ENCODE measurements at regions not wholly inside any gene's neighbourhood (a gene's known extent, or its start where the extent isn't known, plus 50 kb on each side); places are given as distances from the start of the nearest gene placed in this dataset.

- no peak overlapping the region for H3K4me3 Mint-ChIP-seq
- no peaks in the 10 kb centered on the region for H3K4me1 Mint-ChIP-seq (ENCODE audit: low read depth)
- no peak for ATAC-seq
- H3K36me3 Mint-ChIP-seq (ENCODE audit: insufficient read depth): no peaks in the 10 kb centered on the region
- H3K27me3 Mint-ChIP-seq (ENCODE audit: low read depth): peaks cover 4% of the 10 kb centered on the region
- peaks cover 5% of the 10 kb centered on the region for H3K9me3 Mint-ChIP-seq
- no peak for DNase-seq
Observed at GRCh38 chr4:148810461-148810860, 368.2 kb upstream of the NR3C2 start.

GRCh38 chr4:148808416-148808815, 366.2 kb upstream of the NR3C2 start:
- no peak overlapping the region for H3K4me3 Mint-ChIP-seq
- H3K9me3 Mint-ChIP-seq: no peaks in the 10 kb centered on the region
- no peaks in the 10 kb centered on the region for H3K36me3 Mint-ChIP-seq (ENCODE audit: insufficient read depth)
- H3K27me3 Mint-ChIP-seq (ENCODE audit: low read depth): peaks cover 4% of the 10 kb centered on the region
- no peak for DNase-seq
- ATAC-seq: no peak
- no peaks in the 10 kb centered on the region for H3K4me1 Mint-ChIP-seq (ENCODE audit: low read depth)

DNA sequence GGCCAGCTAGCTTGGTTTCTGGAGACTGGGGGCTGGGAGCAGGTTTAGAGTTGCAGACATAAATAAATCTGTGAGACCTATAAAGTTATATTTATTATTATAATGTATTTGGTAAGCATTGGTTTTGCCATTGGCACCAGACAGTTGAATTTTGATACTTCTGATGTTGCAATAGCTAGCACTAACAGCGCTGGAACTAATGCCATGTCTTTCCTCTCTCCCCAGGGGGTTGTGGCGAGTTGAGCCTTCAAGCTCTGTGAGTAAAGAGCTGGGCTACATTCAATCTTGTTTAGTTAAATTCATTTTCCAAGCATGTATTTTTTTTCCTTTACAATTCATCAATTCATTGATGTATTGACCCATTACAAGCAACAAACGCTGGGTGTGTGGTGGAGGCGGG, 358.7 kb upstream of the NR3C2 start:
- no peaks in the 10 kb centered on the region for H3K9me3 Mint-ChIP-seq
- ATAC-seq (no peak), DNase-seq (no peak)
- H3K27me3 Mint-ChIP-seq (ENCODE audit: low read depth): peaks cover 2% of the 10 kb centered on the region
- H3K36me3 Mint-ChIP-seq (ENCODE audit: insufficient read depth): no peaks in the 10 kb centered on the region
- H3K4me3 Mint-ChIP-seq: no peak overlapping the region
- H3K4me1 Mint-ChIP-seq (ENCODE audit: low read depth): no peaks in the 10 kb centered on the region

- no peak for DNase-seq
- ATAC-seq: no peak
- Mint-ChIP-seq H3K27me3 (ENCODE audit: low read depth) (no peaks in the 10 kb centered on the region), H3K36me3 (ENCODE audit: insufficient read depth) (no peaks in the 10 kb centered on the region), H3K4me3 (no peak overlapping the region), H3K4me1 (ENCODE audit: low read depth) (no peaks in the 10 kb centered on the region), H3K9me3 (no peaks in the 10 kb centered on the region)
Observed at GRCh38 chr4:148800336-148800885, 358.2 kb upstream of the NR3C2 start.

GRCh38 chr4:148795156-148795864, 353.1 kb upstream of the NR3C2 start:
- Mint-ChIP-seq H3K27me3 (ENCODE audit: low read depth) (no peaks in the 10 kb centered on the region), H3K4me1 (ENCODE audit: low read depth) (no peaks in the 10 kb centered on the region), H3K4me3 (no peak overlapping the region), H3K9me3 (no peaks in the 10 kb centered on the region), H3K36me3 (ENCODE audit: insufficient read depth) (no peaks in the 10 kb centered on the region)
- ATAC-seq (no peak), DNase-seq (no peak)

GRCh38 chr4:148793221-148793620, 351.0 kb upstream of the NR3C2 start:
- Mint-ChIP-seq H3K9me3 (no peaks in the 10 kb centered on the region), H3K36me3 (ENCODE audit: insufficient read depth) (no peaks in the 10 kb centered on the region), H3K4me3 (no peak overlapping the region), H3K27me3 (ENCODE audit: low read depth) (no peaks in the 10 kb centered on the region), H3K4me1 (ENCODE audit: low read depth) (no peaks in the 10 kb centered on the region)
- no peak for DNase-seq
- ATAC-seq: no peak

- no peaks in the 10 kb centered on the region for H3K36me3 Mint-ChIP-seq (ENCODE audit: insufficient read depth)
- peaks cover under 1% of the 10 kb centered on the region for H3K27me3 Mint-ChIP-seq (ENCODE audit: low read depth)
- ATAC-seq (no peak), DNase-seq (no peak)
- no peak overlapping the region for H3K4me3 Mint-ChIP-seq
- no peaks in the 10 kb centered on the region for H3K9me3 Mint-ChIP-seq
- no peaks in the 10 kb centered on the region for H3K4me1 Mint-ChIP-seq (ENCODE audit: low read depth)
Observed at GRCh38 chr4:148790691-148791090, 348.5 kb upstream of the NR3C2 start.

- ATAC-seq: no peak
- Mint-ChIP-seq H3K4me1 (ENCODE audit: low read depth) (no peaks in the 10 kb centered on the region), H3K36me3 (ENCODE audit: insufficient read depth) (no peaks in the 10 kb centered on the region), H3K9me3 (no peaks in the 10 kb centered on the region), H3K4me3 (no peak overlapping the region), H3K27me3 (ENCODE audit: low read depth) (peaks cover 5% of the 10 kb centered on the region)
- no peak for DNase-seq
Observed at GRCh38 chr4:148790246-148790645, 348.0 kb upstream of the NR3C2 start.

DNA sequence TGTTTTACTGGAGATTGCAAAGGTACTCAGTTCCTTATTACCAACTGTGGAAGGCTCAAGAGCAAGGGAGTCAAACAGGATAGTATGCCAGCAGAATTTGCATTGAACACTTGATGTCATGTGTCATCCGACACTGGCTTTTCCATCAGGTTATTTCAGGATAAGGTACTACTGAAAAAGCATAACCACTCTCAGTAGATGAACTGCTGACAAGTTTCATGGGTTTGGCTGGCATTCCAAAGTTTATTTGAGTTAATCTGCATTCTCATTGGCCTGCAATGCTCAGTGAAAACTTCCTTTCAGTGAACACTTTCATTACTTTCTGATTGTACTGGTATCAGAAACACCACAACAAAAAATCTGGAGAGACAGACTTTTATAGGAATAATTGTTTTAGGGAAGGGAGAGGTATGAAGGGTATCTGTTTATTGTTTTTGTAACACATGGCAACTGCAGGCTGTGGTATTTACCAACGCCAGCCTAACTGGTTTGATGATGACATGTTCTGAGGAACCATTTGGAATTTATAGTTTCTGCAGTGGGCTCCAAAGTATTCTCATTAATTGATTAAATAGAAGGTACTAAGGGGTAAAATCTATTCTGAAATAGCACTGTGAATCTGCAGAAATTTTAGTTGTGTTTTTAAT, 345.7 kb upstream of the NR3C2 start:
- ATAC-seq: no peak
- Mint-ChIP-seq H3K4me3 (no peak overlapping the region), H3K9me3 (no peaks in the 10 kb centered on the region), H3K4me1 (ENCODE audit: low read depth) (no peaks in the 10 kb centered on the region), H3K27me3 (ENCODE audit: low read depth) (peaks cover 7% of the 10 kb centered on the region), H3K36me3 (ENCODE audit: insufficient read depth) (no peaks in the 10 kb centered on the region)
- no peak for DNase-seq

GRCh38 chr4:148787285-148787684, 345.1 kb upstream of the NR3C2 start:
- Mint-ChIP-seq H3K4me3 (no peak overlapping the region), H3K4me1 (ENCODE audit: low read depth) (no peaks in the 10 kb centered on the region), H3K27me3 (ENCODE audit: low read depth) (peaks cover 7% of the 10 kb centered on the region), H3K36me3 (ENCODE audit: insufficient read depth) (no peaks in the 10 kb centered on the region), H3K9me3 (no peaks in the 10 kb centered on the region)
- ATAC-seq: no peak
- no peak for DNase-seq

DNA sequence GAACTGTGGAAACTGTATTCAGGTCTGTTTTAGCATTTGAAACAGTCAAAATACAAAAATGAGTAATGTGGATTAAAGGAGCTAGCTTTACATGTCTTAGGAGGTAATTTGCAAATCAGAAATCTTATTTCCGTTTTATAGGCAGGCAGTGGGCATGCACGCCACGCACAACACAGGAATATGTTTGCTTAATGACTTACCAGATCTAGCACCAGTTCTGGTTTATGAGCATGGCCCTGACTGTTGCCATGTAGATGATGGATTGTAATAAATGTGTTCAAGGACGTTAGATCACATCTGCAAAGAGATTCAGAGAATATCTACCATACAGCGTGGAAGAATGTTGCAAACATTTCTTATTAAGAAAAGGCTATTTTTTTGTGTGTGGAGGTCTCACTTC, 344.5 kb upstream of the NR3C2 start:
- DNase-seq (no peak), ATAC-seq (no peak)
- Mint-ChIP-seq H3K4me1 (ENCODE audit: low read depth) (no peaks in the 10 kb centered on the region), H3K4me3 (no peak overlapping the region), H3K9me3 (no peaks in the 10 kb centered on the region), H3K27me3 (ENCODE audit: low read depth) (peaks cover 7% of the 10 kb centered on the region), H3K36me3 (ENCODE audit: insufficient read depth) (no peaks in the 10 kb centered on the region)

DNA sequence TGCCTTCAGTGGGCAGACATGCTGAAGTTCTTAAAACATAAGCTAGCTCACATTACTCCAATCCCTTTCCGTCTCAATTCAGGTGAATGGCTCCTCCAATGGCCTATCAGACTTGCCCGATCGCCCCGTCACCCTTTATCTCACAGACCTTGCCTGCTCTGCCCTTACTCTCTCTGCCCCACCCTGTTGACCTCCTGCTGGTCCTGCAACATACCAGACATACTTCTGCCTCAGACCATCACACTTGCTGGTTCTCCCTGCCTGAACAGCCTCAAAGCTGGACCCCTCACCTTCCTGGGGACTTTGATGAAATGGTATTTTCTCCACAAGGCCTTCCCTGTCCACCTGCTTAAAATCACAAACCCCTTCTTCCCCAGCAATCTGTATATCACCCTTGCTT, 340.1 kb upstream of the NR3C2 start:
- ATAC-seq (no peak), DNase-seq (no peak)
- no peak overlapping the region for H3K4me3 Mint-ChIP-seq
- H3K9me3 Mint-ChIP-seq: no peaks in the 10 kb centered on the region
- no peaks in the 10 kb centered on the region for H3K36me3 Mint-ChIP-seq (ENCODE audit: insufficient read depth)
- peaks cover 7% of the 10 kb centered on the region for H3K27me3 Mint-ChIP-seq (ENCODE audit: low read depth)
- no peaks in the 10 kb centered on the region for H3K4me1 Mint-ChIP-seq (ENCODE audit: low read depth)

DNA sequence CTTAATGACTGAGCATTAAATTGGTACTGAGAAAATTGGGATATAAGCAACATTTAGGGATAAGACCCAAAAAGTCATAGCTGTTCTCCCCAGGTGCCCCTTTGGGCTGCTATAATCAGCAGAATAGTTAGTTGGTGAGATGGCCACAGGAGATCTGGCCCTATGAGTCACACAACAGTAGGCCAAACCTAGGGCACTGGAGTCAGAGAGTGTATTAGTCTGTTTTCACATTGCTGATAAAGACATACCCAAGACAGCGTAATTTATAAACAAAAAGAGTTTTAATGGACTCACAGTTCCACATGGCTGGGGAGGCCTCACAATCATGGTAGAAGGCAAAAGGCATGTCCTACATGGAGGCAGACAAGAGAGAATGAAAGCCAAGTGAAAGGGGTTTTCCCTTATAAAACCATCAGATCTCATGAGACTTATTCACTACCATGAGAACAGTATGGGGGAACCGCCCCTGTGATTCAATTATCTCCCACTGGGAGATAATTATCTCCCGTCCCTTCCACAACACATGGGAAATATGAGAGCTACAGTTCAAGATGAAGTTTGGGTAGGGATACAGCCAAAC, 338.3 kb upstream of the NR3C2 start:
- Mint-ChIP-seq H3K9me3 (no peaks in the 10 kb centered on the region), H3K36me3 (ENCODE audit: insufficient read depth) (no peaks in the 10 kb centered on the region), H3K4me3 (no peak overlapping the region), H3K27me3 (ENCODE audit: low read depth) (peaks cover 5% of the 10 kb centered on the region), H3K4me1 (ENCODE audit: low read depth) (no peaks in the 10 kb centered on the region)
- ATAC-seq (no peak), DNase-seq (no peak)

DNA sequence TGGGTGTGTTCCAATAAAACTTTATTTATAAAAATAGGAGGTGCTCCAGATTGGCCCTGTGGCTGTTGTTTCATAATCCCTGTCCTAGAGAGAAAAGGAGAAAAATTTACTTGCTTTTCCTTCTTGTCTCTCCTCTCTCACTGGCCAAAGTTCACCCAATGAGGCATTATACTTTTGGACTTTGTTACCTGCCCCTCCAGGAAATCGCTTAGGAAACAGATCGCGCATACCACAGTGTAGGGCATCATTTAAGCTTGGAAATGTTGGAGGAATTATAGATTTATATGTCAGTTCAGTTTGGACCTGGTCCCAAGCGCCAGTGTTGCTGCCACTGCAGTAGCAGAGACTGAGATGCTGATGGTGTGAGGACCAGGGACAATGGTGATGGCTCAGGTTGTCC, 337.6 kb upstream of the NR3C2 start:
- DNase-seq: no peak
- no peaks in the 10 kb centered on the region for H3K4me1 Mint-ChIP-seq (ENCODE audit: low read depth)
- no peak for ATAC-seq
- H3K4me3 Mint-ChIP-seq: no peak overlapping the region
- no peaks in the 10 kb centered on the region for H3K9me3 Mint-ChIP-seq
- H3K27me3 Mint-ChIP-seq (ENCODE audit: low read depth): no peaks in the 10 kb centered on the region
- no peaks in the 10 kb centered on the region for H3K36me3 Mint-ChIP-seq (ENCODE audit: insufficient read depth)
